SK-N-SH (cell line): ENCODE measurements at regions not wholly inside any gene's neighbourhood (a gene's known extent, or its start where the extent isn't known, plus 50 kb on each side); places are given as distances from the start of the nearest gene placed in this dataset.

Source experiments
- CTCF ChIA-PET: fragments of 300-600, 350-600 bp; formaldehyde crosslinking; extraction: SDS; loops from one replicate; lab custom pipeline; 2021; lab: Yijun Ruan, JAX
- POLR2A ChIA-PET: fragments of 350-600 bp; sonication (Branson Sonifier 250); formaldehyde crosslinking; extraction: SDS; loops from one replicate; lab custom pipeline; 2020; ENCODE audit warnings: antibody characterized with exemption, inconsistent platforms; lab: Yijun Ruan, JAX
- DNase-seq: peaks from one replicate; pipeline ENCODE4 v3.0.0; 2012
- H2AFZ ChIP-seq: fragments of 200-600 bp; sonication (generic); 2 replicates; pipeline ENCODE4 v1.8.1; 2016; ENCODE audit warnings: antibody characterized with exemption, mild to moderate bottlenecking, low read depth
- H3F3A ChIP-seq: fragments of 200-600 bp; sonication (generic); replicated peaks from 2 replicates; pipeline ENCODE3; 2016; ENCODE audit warnings: antibody characterized with exemption, mild to moderate bottlenecking; ENCODE audit not compliant: insufficient read depth
- H3K27ac ChIP-seq, 2 experiments: fragments of 200-500 bp in 1 of 2; fragments of 200-600 bp in 1 of 2; sonication (Bioruptor generic) in 1 of 2; sonication (generic), shearing (Covaris generic) in 1 of 2; 2 replicates each; pipeline versions ENCODE4 v1.5.1 to v1.6.1; 2014 to 2016; ENCODE audit warnings: low read depth in 2 of 2, inconsistent platforms in 1 of 2, low read length in 1 of 2, mild to moderate bottlenecking in 1 of 2, mixed read lengths in 1 of 2
- H3K27me3 ChIP-seq: fragments of 200-600 bp; sonication (generic), shearing (Covaris generic); 2 replicates; pipeline ENCODE4 v1.6.1; 2016; ENCODE audit warnings: mixed run types; ENCODE audit not compliant: insufficient read depth
- H3K36me3 ChIP-seq, 2 experiments: fragments of 200-500 bp in 1 of 2; fragments of 200-600 bp in 1 of 2; sonication (Bioruptor generic) in 1 of 2; sonication (generic) in 1 of 2; replicated peaks in 1 of 2; 2 replicates each; pipeline versions ENCODE3 to v1.5.1; 2014 to 2016; ENCODE audit warnings: low read length in 1 of 2, mild to moderate bottlenecking in 1 of 2; ENCODE audit not compliant: insufficient read depth in 2 of 2, control insufficient read depth in 1 of 2
- H3K4me1 ChIP-seq, 2 experiments: fragments of 200-500 bp in 1 of 2; fragments of 200-600 bp in 1 of 2; sonication (Bioruptor generic) in 1 of 2; sonication (generic), shearing (Covaris generic) in 1 of 2; 2 replicates each; pipeline versions ENCODE4 v1.5.1 to v1.6.1; 2014 to 2016; ENCODE audit warnings: low read depth in 1 of 2, low read length in 1 of 2, mixed run types in 1 of 2; ENCODE audit not compliant: insufficient read depth in 2 of 2, control insufficient read depth in 1 of 2
- H3K4me2 ChIP-seq: fragments of 200-600 bp; sonication (generic), shearing (Covaris generic); 2 replicates; pipeline ENCODE4 v1.6.1; 2017; ENCODE audit warnings: mixed run types
- H3K4me3 ChIP-seq, 2 experiments: fragments of 200-500 bp in 1 of 2; fragments of 200-600 bp in 1 of 2; sonication (Bioruptor generic) in 1 of 2; sonication (generic), shearing (Covaris generic) in 1 of 2; 2 replicates each; pipeline versions ENCODE4 v1.5.1 to v1.8.1; 2014 to 2016; ENCODE audit warnings: low read depth in 2 of 2, inconsistent platforms in 1 of 2, low read length in 1 of 2, mild to moderate bottlenecking in 1 of 2, mixed read lengths in 1 of 2, moderate library complexity in 1 of 2
- H3K79me2 ChIP-seq: fragments of 200-600 bp; sonication (generic); 2 replicates; pipeline ENCODE4 v1.8.1; 2017; ENCODE audit warnings: mild to moderate bottlenecking; ENCODE audit not compliant: insufficient read depth
- H3K9ac ChIP-seq: fragments of 200-600 bp; sonication (generic); 2 replicates; pipeline ENCODE4 v1.6.1; 2017; ENCODE audit warnings: mixed run types
- H3K9me2 ChIP-seq: fragments of 200-600 bp; sonication (generic); 2 replicates; pipeline ENCODE4 v1.6.1; 2017; ENCODE audit warnings: mixed run types
- H3K9me3 ChIP-seq: fragments of 200-600 bp; sonication (generic); 2 replicates; pipeline ENCODE4 v1.6.1; 2017; ENCODE audit warnings: mixed run types, mild to moderate bottlenecking, moderate library complexity
- H4K20me1 ChIP-seq: fragments of 200-600 bp; sonication (generic); 2 replicates; pipeline ENCODE4 v1.6.1; 2017; ENCODE audit warnings: mild to moderate bottlenecking, mixed run types; ENCODE audit not compliant: insufficient read depth
- CHD2 ChIP-seq: fragments of 150-350 bp; IDR thresholded peaks from 2 replicates; pipeline ENCODE4 v1.6.1; 2018; ENCODE audit warnings: low read length; ENCODE audit not compliant: partially characterized antibody
- CTCF ChIP-seq: fragments of 200-600 bp; sonication (generic); IDR thresholded peaks from 2 replicates; pipeline ENCODE4 v1.6.1; 2017; ENCODE audit warnings: antibody characterized with exemption, mild to moderate bottlenecking, moderate library complexity
- EZH2phosphoT487 ChIP-seq: fragments of 200-600 bp; sonication (generic); IDR thresholded peaks from 2 replicates; pipeline ENCODE4 v1.6.1; 2017; ENCODE audit warnings: low read depth, mixed run types, mild to moderate bottlenecking, antibody characterized with exemption, moderate library complexity, borderline replicate concordance
- FOXJ3 ChIP-seq: sonication (generic); formaldehyde crosslinking; IDR thresholded peaks from 2 replicates; pipeline ENCODE4 v1.5.1; 2020; ENCODE audit warnings: mild to moderate bottlenecking, missing genetic modification reagents
- NRF1 ChIP-seq: IDR thresholded peaks from 2 replicates; pipeline ENCODE4 v1.6.1; 2012; ENCODE audit warnings: low read depth, mild to moderate bottlenecking, low read length
- REST ChIP-seq: IDR thresholded peaks from 2 replicates; pipeline ENCODE4 v1.6.1; 2012; ENCODE audit warnings: mild to moderate bottlenecking, low read depth, low read length, moderate library complexity
- SMC3 ChIP-seq: IDR thresholded peaks from 2 replicates; pipeline ENCODE4 v1.6.1; 2012; ENCODE audit warnings: low read depth, low read length, improper control_type of control experiment
- TEAD4 ChIP-seq: IDR thresholded peaks from 2 replicates; pipeline ENCODE4 v1.4.0; 2012; ENCODE audit warnings: mild to moderate bottlenecking, borderline replicate concordance; ENCODE audit not compliant: insufficient read depth
- USF1 ChIP-seq: IDR thresholded peaks from 2 replicates; pipeline ENCODE4 v1.4.0; 2012; ENCODE audit warnings: low read depth, borderline replicate concordance
- WGBS: methylation state at CpG from one replicate; pipeline ENCODE4 v1.1.6; 2017; ENCODE audit warnings: low lambda C conversion rate; 5-methylcytosine and 5-hydroxymethylcytosine counted together

- Histone ChIP-seq H3K36me3 (no peaks in the 10 kb centered on the region), H3K4me3 (no peak overlapping the region), H4K20me1 (no peaks in the 10 kb centered on the region), H3K9me2 (no peaks in the 10 kb centered on the region), H3F3A (no peaks in the 10 kb centered on the region), H3K27ac (no peak overlapping the region), H3K4me2 (no peak overlapping the region), H3K79me2 (no peaks in the 10 kb centered on the region), H3K9me3 (no peaks in the 10 kb centered on the region), H2AFZ (no peak overlapping the region), H3K9ac (no peak overlapping the region), H3K4me1 (no peaks in the 10 kb centered on the region; a peak in 1 of 4 replicates), H3K27me3 (no peaks in the 10 kb centered on the region)
- ChIA-PET POLR2A (interaction anchor here (0.6 kb wide), 1 partner anchor 350 kb away, joined by 3 read pairs; no protein-coding TSS in a partner anchor), CTCF (interaction anchor here (1.2 to 1.7 kb wide), 2 partner anchors 11 to 44 kb away, joined by 3 read pairs; no protein-coding TSS in a partner anchor)
- TF ChIP-seq EZH2phosphoT487 (no peak), USF1 (no peak), TEAD4 (no peak), NRF1 (no peak), CTCF (no peak), SMC3 (no peak), FOXJ3 (CRISPR knock-in tag) (no peak)
- WGBS: 53% methylated on average over 11 of the region's 18 CpGs
- no peak for DNase-seq
Measured at GRCh38 chr16:11460820-11461594, 115.7 kb downstream of the RMI2 start.

GRCh38 chr16:11461595-11461990 lies 116.3 kb downstream of the RMI2 start:
- TF ChIP-seq REST (peak; percentile 82), CHD2 (no peak)
- H3K79me2 ChIP-seq: no peaks in the 10 kb centered on the region
- DNase-seq: no peak
- CTCF ChIA-PET: interaction anchor here (1.2 to 1.7 kb wide), 2 partner anchors 11 to 44 kb away, joined by 3 read pairs; no protein-coding TSS in a partner anchor
- no peak overlapping the region for H3K27ac ChIP-seq
- no peaks in the 10 kb centered on the region; a peak in 1 of 4 replicates for H3K4me1 ChIP-seq
- WGBS: 58% methylated on average over 5 of the region's 6 CpGs
- no peak overlapping the region for H2AFZ ChIP-seq
- no peaks in the 10 kb centered on the region for H3K9me2 ChIP-seq
- no peaks in the 10 kb centered on the region for H4K20me1 ChIP-seq
- H3K4me3 ChIP-seq: no peak overlapping the region
- H3K4me2 ChIP-seq: no peak overlapping the region
- H3F3A ChIP-seq: no peaks in the 10 kb centered on the region
- H3K27me3 ChIP-seq: no peaks in the 10 kb centered on the region
- H3K36me3 ChIP-seq: no peaks in the 10 kb centered on the region
- no peak overlapping the region for H3K9ac ChIP-seq
- POLR2A ChIA-PET: interaction anchor here (0.6 kb wide), 1 partner anchor 350 kb away, joined by 3 read pairs; no protein-coding TSS in a partner anchor
- H3K9me3 ChIP-seq: no peaks in the 10 kb centered on the region
